ENCODE measurements at regions not wholly inside any gene's neighbourhood (a gene's known extent, or its start where the extent isn't known, plus 50 kb on each side); places are given as distances from the start of the nearest gene placed in this dataset.

DNA sequence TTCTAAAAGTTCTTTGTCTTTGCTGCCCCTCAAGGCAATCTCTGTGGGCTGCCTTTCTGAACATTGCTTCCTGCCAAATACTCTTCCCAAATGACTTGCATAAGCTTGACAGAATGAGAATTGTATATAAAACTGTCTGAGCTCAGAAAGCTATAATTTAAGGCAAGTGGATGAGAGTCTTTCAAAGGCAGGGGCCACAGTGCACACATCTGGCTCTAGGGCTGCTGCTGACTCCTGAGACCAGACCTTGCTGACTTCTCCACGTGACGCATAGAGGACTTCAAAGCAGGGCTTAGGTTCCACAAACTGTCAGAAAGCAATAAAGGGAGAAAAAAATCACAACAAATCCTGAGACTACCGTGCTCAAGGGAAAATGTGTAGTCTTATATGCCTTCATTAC, 79.4 kb upstream of the DIRAS2 start:
- Histone ChIP-seq H3K36me3 (ENCODE audit: low read depth, low read length) (no peaks in the 10 kb centered on the region), H3K79me2 (ENCODE audit: low read length) (no peaks in the 10 kb centered on the region), H3K9me3 (ENCODE audit: low read length) (no peaks in the 10 kb centered on the region), H2AFZ (ENCODE audit: low read length) (no peak overlapping the region), H3K27me3 (ENCODE audit: low read length) (peaks cover 11% of the 10 kb centered on the region; the same call in 1 of the 2 replicates), H3K9me2 (replicated peaks; ENCODE audit: low read length) (no peaks in the 10 kb centered on the region), H3K27ac (ENCODE audit: low read length) (no peak overlapping the region), H3K4me2 (ENCODE audit: low read length) (no peak overlapping the region), H3K4me3 (ENCODE audit: low read length) (no peak overlapping the region), H3K9ac (ENCODE audit: low read length) (no peak overlapping the region), H3K4me1 (ENCODE audit: insufficient read depth, low read length) (no peaks in the 10 kb centered on the region), H4K20me1 (ENCODE audit: low read length) (no peaks in the 10 kb centered on the region), H3F3A (ENCODE audit: low read length, unreplicated experiment) (no peaks in the 10 kb centered on the region)
- ATAC-seq (no peak), DNase-seq (no peak)
- CTCF ChIA-PET: no interaction called here
- TF ChIP-seq EZH2 (IDR thresholded peaks at IDR 0.05; ENCODE audit: low read length, unreplicated experiment) (no peak), EZH2phosphoT487 (IDR thresholded peaks at IDR 0.05; ENCODE audit: borderline replicate concordance, low read length) (no peak)
- TF ChIP-seq, protein P1, sequence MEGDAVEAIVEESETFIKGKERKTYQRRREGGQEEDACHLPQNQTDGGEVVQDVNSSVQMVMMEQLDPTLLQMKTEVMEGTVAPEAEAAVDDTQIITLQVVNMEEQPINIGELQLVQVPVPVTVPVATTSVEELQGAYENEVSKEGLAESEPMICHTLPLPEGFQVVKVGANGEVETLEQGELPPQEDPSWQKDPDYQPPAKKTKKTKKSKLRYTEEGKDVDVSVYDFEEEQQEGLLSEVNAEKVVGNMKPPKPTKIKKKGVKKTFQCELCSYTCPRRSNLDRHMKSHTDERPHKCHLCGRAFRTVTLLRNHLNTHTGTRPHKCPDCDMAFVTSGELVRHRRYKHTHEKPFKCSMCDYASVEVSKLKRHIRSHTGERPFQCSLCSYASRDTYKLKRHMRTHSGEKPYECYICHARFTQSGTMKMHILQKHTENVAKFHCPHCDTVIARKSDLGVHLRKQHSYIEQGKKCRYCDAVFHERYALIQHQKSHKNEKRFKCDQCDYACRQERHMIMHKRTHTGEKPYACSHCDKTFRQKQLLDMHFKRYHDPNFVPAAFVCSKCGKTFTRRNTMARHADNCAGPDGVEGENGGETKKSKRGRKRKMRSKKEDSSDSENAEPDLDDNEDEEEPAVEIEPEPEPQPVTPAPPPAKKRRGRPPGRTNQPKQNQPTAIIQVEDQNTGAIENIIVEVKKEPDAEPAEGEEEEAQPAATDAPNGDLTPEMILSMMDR (conservative IDR thresholded peaks at IDR 0.05; ENCODE audit: low read depth, low read length): no peak
- no TSS peak for BruUV-seq (replicated peaks)
- intact Hi-C loops (cut with micrococcal nuclease): no loop called here
- POLR2A ChIA-PET (ENCODE audit: unreplicated experiment): no interaction called here

- no peaks in the 10 kb centered on the region for H3K9me3 ChIP-seq (ENCODE audit: low read length)
- TF ChIP-seq EZH2 (IDR thresholded peaks at IDR 0.05; ENCODE audit: low read length, unreplicated experiment) (no peak), EZH2phosphoT487 (IDR thresholded peaks at IDR 0.05; ENCODE audit: borderline replicate concordance, low read length) (no peak)
- TF ChIP-seq, protein P1 (conservative IDR thresholded peaks at IDR 0.05; ENCODE audit: low read depth, low read length): no peak
- no peak for DNase-seq
- H3K9ac ChIP-seq (ENCODE audit: low read length): no peak overlapping the region
- BruUV-seq (replicated peaks): no TSS peak
- H3K36me3 ChIP-seq (ENCODE audit: low read depth, low read length): no peaks in the 10 kb centered on the region
- ATAC-seq: no peak
- no peaks in the 10 kb centered on the region for H3K79me2 ChIP-seq (ENCODE audit: low read length)
- ChIA-PET POLR2A (ENCODE audit: unreplicated experiment) (no interaction called here), CTCF (no interaction called here)
- no peak overlapping the region for H3K4me2 ChIP-seq (ENCODE audit: low read length)
- peaks cover 11% of the 10 kb centered on the region; the same call in 1 of the 2 replicates for H3K27me3 ChIP-seq (ENCODE audit: low read length)
- no peak overlapping the region for H3K27ac ChIP-seq (ENCODE audit: low read length)
- H3K4me3 ChIP-seq (ENCODE audit: low read length): no peak overlapping the region
- no peaks in the 10 kb centered on the region for H4K20me1 ChIP-seq (ENCODE audit: low read length)
- no peak overlapping the region for H2AFZ ChIP-seq (ENCODE audit: low read length)
- H3K4me1 ChIP-seq (ENCODE audit: insufficient read depth, low read length): no peaks in the 10 kb centered on the region
- no peaks in the 10 kb centered on the region for H3K9me2 ChIP-seq (replicated peaks; ENCODE audit: low read length)
- H3F3A ChIP-seq (ENCODE audit: low read length, unreplicated experiment): no peaks in the 10 kb centered on the region
- intact Hi-C loops (cut with micrococcal nuclease): no loop called here
Observed at GRCh38 chr9:90720621-90721265, 78.1 kb upstream of the DIRAS2 start.

DNA sequence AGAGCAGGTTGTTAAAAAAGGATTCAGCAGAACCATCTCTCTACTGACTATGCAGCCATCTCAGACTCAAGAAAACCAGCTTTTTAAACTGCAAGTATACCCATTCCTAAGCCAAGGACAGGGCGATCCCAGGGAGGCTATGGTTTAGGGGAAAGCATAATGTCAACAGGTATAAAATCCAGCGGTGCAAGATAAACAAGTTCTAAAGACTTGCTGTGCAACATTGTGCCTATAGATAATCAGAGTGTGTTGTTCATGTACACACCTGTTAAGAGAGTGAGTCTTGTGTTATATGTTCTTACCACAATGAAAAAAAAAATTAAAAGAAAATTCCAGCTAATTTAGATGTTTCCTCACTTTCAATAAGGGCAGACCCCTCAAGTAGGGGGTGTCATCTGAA, 63.6 kb upstream of the DIRAS2 start:
- TF ChIP-seq EZH2 (IDR thresholded peaks at IDR 0.05; ENCODE audit: low read length, unreplicated experiment) (no peak), EZH2phosphoT487 (IDR thresholded peaks at IDR 0.05; ENCODE audit: borderline replicate concordance, low read length) (no peak)
- TF ChIP-seq, protein P1 (conservative IDR thresholded peaks at IDR 0.05; ENCODE audit: low read depth, low read length): no peak
- DNase-seq (no peak), ATAC-seq (no peak)
- ChIA-PET POLR2A (ENCODE audit: unreplicated experiment) (no interaction called here), CTCF (no interaction called here)
- Histone ChIP-seq H4K20me1 (ENCODE audit: low read length) (no peaks in the 10 kb centered on the region), H3F3A (ENCODE audit: low read length, unreplicated experiment) (no peaks in the 10 kb centered on the region), H3K9me2 (replicated peaks; ENCODE audit: low read length) (no peaks in the 10 kb centered on the region), H3K9me3 (ENCODE audit: low read length) (no peaks in the 10 kb centered on the region), H2AFZ (ENCODE audit: low read length) (no peak overlapping the region), H3K4me2 (ENCODE audit: low read length) (no peak overlapping the region), H3K4me1 (ENCODE audit: insufficient read depth, low read length) (no peaks in the 10 kb centered on the region), H3K79me2 (ENCODE audit: low read length) (no peaks in the 10 kb centered on the region), H3K27me3 (ENCODE audit: low read length) (peaks cover 7% of the 10 kb centered on the region), H3K27ac (ENCODE audit: low read length) (no peak overlapping the region), H3K4me3 (ENCODE audit: low read length) (no peak overlapping the region), H3K9ac (ENCODE audit: low read length) (no peak overlapping the region), H3K36me3 (ENCODE audit: low read depth, low read length) (no peaks in the 10 kb centered on the region)
- intact Hi-C loops (cut with micrococcal nuclease): no loop called here
- BruUV-seq (replicated peaks): no TSS peak

All from PC-3 (cell line).